HG03521 (cell line): ENCODE measurements at regions not wholly inside any gene's neighbourhood (a gene's known extent, or its start where the extent isn't known, plus 50 kb on each side); places are given as distances from the start of the nearest gene placed in this dataset.
"Not testable (repeated sequence)": the region's sequence is repeated elsewhere in the genome, so short reads cannot be mapped to it uniquely, and the experiment has no call there.

ENCODE experiments used
- ATAC-seq: cut with Tn5 transposase; IDR thresholded peaks from one replicate; pipeline ENCODE4 v1.9.1; 2021; ENCODE audit warnings: mild to moderate bottlenecking, moderate library complexity; ENCODE audit not compliant: unreplicated experiment

DNA sequence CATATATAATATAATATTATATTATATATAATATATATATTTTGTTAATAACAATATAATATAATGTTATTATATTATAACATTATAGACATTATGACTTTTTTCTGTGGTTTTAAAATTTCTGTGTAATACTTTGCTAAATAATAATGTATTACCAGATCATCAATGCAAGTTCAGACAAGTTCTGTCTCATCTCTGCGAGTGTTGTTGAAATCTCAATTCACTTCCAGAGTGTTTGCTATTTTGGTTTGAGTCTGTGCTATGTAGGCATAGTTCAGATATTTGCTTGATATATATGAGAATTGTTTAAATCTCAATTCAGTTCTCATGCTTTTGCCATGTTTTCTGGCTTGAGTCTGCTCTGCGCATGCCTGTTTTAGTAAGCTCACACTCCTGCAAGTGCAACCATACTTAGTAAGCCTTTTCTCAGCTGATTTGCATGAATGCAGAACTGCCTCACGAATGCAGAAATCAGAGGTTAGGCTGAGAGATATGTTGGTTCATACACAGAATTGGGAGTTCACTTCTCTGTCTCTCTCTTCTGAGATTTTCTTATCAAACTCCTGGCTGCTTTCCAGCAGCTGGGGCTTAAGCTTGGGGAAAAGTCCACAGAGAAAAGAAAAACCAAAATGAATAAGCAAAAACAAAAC, 830.2 kb upstream of the SORCS1 start:
- no peak for ATAC-seq

DNA sequence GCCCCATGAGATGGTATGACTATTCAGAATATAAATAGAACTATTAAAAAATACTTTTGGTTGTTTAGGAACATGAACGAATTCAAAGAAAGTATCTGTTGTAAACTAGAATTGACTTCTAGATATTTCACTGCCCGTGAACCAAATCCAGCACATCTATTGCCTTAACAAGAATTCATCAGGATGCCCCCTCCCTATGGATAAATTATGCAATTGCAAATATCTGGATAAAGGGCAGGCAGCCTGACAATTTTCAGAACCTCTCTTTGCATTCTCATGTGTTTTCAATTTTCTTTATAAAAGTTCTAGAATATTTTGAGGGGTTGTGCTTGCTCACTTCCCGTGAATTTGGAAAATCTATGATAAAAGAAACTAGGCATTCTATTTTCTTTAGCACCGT, 822.1 kb upstream of the SORCS1 start:
- no peak for ATAC-seq

DNA sequence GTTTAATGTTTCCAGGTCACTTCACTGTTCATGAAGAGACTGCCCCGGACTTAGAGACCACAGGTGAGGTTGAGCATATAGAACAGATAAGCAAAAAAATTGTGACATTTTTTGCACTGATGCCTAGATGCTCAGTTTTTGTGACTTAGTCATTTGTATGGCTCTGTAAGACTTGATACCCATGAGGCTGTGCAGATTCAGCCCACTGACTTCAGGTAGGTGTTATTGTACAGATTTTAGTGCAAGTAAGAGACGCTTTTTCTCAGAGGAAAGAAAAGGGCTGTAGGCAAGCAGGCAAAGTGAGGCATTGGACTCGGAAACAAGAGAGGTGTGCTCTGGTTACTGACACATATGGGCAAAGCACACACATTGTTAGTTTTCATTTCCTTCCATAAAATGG, 820.1 kb upstream of the SORCS1 start:
- ATAC-seq = no peak

DNA sequence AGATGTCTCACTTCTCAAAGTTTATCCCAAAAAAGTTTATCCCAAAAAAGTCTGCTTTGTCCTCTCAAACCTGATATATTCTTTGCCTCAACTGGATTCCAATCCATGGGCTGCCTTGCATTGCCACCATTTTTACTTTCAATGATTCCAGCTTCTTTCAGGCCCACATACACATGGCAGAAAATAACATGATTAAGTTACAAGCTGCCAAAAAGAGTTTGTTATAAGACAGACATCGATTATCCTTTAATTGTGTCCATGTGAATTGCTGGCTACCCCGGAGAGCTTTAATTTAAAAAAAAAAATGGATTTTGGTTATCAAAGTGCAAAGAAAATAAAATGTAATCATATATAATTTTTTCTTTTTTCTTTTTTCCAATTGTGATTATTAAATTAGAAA, 819.6 kb upstream of the SORCS1 start:
- no peak for ATAC-seq

DNA sequence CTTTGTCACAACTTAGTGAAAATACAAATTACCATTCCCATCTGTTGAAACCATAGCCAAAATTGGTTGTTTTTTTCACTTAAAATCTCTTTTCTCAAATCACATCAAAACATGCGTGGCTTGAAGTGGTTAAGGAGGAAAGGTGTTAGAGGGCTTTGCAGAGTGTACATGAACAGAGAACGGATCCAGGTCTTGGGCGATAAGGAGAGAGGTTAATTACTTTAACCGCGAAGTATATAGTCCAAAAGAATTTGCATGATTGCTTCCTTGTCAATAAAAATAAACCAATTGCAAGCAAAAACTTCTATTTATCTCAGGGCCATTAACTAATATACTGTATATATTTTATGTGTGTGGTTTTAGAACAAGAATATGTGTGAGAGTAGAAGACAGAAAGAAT, 813.9 kb upstream of the SORCS1 start:
- no peak for ATAC-seq

DNA sequence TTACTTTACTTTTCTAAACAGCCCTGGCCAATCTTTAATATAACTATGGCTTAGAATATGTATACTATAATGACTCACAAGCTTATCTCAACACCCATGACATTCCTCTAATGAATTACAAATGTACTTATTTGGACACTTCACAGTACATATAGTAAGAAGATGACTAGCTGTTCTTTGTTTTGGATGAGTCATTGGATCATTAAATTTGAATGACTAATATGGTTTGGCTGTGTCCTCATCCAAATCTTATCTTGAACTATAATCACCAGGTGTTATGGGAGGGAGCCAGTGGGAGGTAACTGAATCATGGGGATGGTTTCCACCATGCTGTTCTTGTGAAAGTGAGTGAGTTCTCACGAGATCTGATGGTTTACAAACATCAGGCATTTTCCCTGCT, 807.5 kb upstream of the SORCS1 start:
- no peak for ATAC-seq

DNA sequence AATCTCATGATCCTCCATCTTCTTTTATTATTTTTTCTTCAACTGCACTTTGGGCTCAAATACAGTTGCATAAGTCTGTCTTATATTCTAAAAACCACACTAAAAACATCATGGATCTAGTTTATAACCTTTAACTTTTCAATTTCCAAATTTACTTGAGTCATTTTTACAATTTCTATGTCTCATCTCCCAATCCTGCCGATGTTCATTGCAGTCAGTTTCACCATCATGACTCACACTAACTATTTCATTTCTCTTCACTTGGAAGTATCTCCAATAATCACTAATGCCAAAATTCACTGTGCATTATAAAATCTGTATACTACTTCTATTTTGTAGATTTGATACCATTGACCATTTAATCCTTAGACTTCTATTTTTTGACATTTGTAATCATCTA, 806.9 kb upstream of the SORCS1 start:
- no peak for ATAC-seq

DNA sequence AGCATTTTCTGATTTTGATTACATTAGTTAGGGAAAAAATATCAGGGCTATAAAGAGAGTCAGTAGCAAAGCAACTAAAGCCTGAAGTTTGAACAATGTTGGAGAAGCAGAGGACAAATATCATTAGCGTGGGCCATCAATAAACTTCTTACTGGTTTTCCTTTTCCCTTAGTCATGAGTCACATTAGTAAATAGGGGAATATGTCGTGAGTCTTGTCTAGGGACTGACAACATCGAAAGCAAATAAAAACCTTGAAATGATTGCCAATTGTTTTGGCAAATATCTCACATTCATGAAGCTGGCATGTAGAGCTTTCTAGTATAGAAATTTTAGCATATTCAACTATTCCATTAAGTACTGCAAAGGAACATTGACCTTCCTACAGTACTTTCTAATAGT, 806.0 kb upstream of the SORCS1 start:
- no peak for ATAC-seq

DNA sequence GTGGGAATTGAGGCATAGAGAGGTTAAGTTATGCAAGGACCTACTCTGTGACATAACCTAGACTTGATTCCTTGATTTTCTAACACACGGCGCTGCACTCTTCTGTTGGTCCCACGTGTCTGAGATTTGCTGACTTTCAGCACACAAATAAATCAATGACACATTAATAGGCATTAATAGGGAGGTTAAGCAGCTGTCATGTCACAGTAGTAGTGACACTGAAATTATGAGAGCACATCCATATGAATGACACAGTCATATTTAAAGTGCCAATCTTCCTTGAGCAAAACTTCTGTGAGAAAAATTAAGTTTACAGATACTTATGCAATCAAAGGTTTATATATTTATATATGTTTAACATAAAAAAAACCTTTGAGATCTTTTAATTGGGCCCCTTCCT, 805.4 kb upstream of the SORCS1 start:
- ATAC-seq = no peak

DNA sequence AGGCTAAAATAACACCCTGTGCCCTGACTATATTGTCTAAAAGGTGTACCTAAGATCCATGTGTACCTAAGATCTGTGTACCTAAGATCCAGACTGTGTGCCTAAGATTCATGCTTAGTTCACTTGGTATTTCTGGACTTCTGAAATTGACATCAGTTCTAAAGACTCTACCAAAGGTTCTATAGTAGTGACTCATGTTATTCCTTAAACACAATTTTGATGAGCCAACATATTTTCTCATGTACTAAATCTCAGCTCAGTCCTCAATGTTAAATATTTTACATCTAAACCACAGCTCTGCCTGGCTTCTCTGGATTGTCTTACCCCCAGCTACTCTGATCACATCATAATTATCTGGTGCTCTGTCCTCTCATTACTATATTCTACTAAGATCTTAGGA, 802.3 kb upstream of the SORCS1 start:
- no peak for ATAC-seq

DNA sequence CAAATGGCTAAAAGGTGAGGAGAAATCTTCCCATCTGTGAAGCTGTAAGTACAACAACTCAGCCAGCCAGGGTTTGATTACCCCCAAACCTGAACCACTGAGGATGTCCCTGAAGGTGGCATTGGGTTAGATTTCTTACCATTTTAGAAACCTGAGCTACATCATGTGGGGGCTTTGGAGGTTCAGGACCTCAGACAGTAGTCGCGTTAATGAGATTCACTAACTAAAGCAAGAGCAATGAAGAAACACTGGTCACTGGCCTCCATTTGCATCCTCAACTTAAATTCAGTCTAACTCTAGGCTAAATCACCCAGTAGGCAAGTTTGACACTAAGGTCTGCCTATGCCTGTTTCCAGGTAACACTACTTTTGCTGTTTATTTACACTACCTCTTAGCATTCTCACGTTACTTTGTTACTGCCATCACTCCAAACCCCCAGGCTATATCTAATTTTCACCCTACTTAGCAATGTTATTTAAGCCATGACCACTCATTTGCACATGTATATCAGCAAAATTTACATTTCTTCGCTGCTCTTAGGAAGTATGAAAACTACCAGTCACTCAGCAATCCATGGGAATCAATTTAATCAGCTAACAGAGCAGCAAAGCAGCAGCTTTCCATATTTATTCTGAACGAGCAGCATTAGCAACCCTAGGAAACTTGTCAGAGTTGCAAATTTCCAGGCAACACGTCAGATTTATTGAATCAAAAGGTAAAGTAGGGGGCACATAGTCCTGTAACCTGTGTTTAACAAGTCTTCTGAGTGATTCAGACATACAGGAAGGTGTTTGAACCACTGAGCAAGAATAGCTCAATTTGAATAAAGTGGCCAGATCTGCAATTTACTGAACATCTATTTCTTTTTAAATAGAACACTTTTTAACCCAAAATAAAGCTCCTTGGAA, 788.4 kb upstream of the SORCS1 start:
- ATAC-seq = no peak

DNA sequence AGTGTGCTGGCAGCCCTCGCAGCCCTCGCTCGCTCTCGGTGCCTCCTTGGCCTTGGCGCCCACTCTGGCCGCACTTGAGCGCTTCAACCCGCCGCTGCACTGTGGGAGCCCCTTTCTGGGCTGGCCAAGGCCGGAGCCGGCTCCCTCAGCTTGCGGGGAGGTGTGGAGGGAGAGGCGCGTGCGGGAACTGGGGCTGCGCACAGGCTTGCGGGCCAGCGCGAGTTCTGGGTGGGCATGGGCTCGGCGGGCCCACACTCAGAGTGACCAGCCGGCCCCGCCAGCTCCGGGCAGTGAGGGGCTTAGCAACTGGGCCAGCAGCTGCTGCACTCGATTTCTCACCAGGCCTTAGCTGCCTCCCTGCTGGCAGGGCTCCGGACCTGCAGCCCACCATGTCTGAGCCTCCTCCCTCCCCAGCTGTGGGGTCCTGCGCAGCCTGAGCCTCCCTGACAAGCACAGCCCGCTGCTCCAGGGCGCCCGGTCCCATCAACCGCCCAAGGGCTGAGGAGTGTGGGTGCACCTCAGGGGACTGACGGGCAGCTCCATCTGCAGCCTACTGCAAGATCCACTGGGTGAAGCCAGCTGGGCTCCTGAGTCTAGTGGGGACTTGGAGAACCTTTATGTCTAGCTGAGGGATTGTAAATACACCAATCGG, 786.0 kb upstream of the SORCS1 start:
- ATAC-seq = not testable (repeated sequence)

DNA sequence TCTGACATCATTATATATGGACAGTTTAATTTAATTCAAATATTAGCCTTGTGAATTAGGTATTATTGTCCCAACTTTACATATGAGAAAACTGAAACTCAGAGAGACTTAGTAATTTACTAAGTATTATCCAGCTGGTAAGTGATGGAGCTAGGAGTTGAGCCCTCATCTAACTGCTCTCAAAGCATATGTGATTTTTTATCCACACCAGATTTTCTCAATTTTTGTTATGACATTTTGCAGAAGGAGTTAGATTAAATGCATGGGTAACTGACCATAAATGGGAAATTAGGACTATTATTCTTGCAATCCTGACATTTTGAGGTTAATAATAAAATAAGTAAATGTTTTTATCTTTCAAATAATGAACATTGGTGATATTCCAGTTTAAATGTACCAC, 778.3 kb upstream of the SORCS1 start:
- no peak for ATAC-seq

DNA sequence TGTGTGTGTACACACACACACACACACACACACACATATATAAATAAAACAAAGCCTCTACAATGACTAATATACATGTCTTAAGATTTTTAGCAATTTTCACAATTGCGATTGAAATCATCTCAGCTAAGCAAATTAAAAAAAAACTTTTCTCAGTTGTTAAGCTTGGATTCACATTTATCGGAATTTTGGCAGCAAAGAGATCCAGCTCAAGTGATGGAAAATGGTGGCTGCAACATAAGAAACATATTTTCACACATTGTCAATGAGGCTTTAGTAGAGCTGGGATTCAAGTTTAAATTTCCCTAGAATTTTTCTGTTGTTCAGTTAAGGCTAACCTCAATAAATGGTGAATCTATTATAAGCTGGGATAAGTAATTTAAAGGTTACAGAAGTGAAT, 768.6 kb upstream of the SORCS1 start:
- no peak for ATAC-seq

DNA sequence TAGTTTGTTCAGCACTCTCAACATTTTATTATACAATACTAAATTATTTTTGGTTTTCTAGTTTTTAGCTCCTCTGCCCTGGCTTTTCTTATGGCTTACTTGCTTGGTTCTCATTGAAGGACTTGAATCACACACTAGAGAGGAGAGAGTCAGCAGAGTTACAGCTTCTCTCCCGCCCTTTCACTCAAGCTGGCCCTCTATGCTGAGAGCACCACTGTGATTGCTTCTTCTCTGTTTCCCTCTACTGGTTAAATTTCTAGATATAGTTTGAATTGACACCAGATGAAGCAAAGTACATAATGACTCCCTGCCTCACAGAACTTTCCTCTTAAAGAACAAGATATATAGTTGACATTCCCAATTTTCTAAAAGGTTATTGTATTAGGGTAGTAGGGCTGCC, 767.3 kb upstream of the SORCS1 start:
- ATAC-seq = no peak

DNA sequence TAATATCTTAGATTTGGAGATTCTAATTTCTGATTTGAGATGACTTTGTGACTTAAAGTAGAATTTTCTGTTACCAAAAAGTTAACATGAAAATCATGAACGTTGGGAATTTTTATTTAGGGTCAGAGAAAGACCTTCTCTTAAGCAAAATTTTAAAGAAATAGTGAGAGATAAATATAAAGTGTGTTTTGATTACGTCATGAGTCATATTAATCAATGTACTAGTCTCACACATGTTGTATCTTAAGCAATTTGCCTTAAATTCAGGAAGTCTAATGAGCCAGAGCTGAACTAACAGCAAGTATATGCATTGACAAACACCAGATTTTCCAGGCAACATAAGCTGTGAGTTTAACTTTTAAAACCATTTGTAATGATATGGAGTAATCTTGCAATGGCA, 765.5 kb upstream of the SORCS1 start:
- no peak for ATAC-seq

DNA sequence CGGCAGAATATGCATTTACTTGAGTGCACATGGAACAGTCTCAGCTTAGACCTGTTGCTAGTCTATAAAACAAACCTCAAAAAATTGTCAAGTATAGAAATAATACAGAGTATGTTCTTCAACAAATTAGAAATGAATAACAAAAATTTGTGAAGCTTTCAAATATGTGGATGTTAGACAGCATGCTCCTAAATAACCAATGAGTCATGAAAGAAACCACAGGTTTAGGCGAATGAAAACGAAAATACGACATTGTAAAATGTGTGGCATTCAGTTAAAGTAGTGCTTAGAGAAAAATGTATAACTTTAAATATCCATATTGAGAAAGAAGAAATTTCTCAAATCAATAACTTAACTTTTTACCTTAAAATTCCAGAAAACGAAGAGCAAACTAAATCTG, 760.0 kb upstream of the SORCS1 start:
- no peak for ATAC-seq

DNA sequence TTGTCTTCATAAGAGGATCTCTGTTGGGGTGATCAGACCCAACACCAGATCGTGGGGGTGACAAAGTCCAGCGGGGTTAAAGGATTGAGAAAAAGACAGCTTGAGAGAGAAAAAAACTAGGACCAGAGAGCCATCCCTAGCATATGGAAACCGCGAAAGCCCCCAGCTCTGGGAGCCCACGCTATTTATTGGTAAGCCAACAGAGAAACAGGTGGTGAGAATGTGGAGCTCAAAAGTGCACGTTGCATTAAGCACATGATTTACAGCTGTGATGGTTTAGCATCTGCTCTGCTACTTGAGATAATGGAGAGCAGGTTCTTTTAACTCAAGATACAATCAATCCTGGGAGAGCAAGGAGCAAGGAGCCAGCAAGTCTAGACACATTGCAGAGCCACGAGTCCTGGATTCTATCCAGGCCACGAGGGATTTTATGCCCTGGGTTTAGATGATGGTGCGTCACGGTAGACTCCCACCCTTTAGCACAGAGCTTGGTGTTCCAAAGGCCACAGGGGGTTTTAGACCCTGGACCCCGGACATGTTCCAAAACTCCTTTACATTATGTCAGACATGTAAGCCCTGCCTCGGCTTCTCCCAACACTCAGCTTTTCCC, 755.2 kb upstream of the SORCS1 start:
- ATAC-seq = no peak

DNA sequence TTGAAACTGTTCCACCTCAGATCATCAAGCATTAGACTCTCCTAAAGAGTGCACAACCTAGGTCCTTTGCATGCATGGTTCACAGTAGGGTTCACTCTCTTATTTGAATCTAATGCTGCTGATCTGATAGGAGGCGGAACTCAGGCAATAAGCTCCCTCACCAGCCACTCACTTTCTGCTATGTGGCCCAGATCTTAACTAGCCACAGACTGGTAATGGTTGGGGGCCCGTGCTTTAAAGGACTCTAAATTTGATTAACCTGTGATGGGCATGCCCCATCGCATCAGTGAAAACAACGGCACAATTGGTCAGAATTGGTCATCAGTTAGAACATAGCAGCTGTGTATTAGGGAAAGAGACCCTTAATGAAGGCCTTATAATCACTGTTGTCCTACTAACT, 753.7 kb upstream of the SORCS1 start:
- no peak for ATAC-seq

DNA sequence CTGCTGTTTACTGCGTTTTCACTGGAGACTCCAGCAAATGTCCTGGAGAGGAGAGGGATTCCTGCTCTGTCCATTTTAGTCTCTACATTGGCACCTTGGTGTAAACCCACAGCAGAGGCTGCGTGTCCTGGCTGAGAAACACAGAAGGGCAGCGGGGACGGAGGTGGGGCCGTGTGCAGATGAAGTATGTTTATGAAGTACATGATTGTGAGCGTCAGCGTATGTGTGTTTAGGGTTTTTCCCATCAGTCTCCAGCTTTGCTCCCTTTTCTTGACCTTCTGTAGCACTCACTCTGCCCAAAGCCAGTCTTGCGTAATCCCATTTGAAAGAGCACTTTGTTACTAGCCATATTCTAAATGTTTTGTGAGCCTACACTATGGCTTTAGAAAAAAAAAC, 750.7 kb upstream of the SORCS1 start:
- no peak for ATAC-seq

DNA sequence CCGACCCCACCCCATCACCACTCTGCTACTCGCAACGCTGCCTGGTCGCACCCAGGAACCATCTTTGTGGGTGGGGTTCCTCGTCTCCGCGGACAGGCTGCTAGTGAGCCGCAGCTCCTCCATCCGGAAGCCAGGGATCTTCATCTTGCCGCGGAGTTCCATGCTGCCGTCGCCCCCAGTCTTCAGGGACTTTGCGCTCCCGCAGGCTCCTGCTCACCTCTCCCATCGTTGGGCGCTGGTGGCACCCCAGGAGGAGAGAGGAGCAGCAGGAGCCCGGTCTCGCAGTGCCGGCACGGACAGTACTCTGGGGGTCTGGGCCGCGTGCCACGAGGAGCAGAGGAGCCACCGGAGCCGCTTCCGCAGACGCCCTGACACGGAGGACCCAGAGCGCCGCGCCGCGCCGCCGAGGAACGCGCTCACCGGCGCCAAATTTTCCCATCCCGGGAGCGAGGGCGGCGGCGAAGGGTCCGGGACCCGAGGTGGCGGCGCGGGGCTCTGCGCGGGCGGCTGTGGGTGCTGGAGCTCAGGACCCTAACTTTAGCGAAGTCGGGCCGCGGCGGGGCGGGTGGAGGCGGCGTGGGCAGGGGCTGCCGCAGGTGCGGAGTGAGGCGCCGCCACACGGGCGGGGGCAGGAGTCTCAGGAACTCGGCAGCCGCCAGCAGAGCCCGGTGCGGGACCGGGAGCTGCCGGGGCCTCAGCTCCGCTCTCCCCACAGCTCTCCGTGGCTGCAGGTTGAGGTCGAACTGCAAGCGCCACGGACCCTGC, 750.1 kb upstream of the SORCS1 start:
- no peak for ATAC-seq
